SU-DHL-6 (cell line): ENCODE measurements at regions not wholly inside any gene's neighbourhood (a gene's known extent, or its start where the extent isn't known, plus 50 kb on each side); places are given as distances from the start of the nearest gene placed in this dataset.
"Not testable (repeated sequence)": the region's sequence is repeated elsewhere in the genome, so short reads cannot be mapped to it uniquely, and the experiment has no call there.

Experiments used
- H2AFZ ChIP-seq: fragments of 200-600 bp; sonication (generic); 2 replicates; pipeline ENCODE4 v1.6.1; 2014; ENCODE audit warnings: low read depth, mild to moderate bottlenecking, moderate library complexity, mixed read lengths, antibody characterized with exemption, low read length; ENCODE audit not compliant: severe bottlenecking
- H3F3A ChIP-seq: fragments of 200-600 bp; shearing (Covaris generic); 2 replicates; pipeline ENCODE4 v1.6.0; 2016; ENCODE audit warnings: antibody characterized with exemption, mild to moderate bottlenecking; ENCODE audit not compliant: insufficient read depth
- H3K27ac ChIP-seq: fragments of 200-600 bp; sonication (generic); 2 replicates; pipeline ENCODE4 v1.5.1; 2016; ENCODE audit warnings: low read depth, mild to moderate bottlenecking, low read length, moderate library complexity, mixed read lengths
- H3K27me3 ChIP-seq: fragments of 200-600 bp; sonication (generic), shearing (Covaris generic); 2 replicates; pipeline ENCODE4 v1.6.0; 2014; ENCODE audit warnings: mild to moderate bottlenecking, low read length
- H3K36me3 ChIP-seq: fragments of 200-600 bp; sonication (generic); 2 replicates; pipeline ENCODE4 v1.6.1; 2014; ENCODE audit warnings: mild to moderate bottlenecking, low read length, mixed read lengths
- H3K4me2 ChIP-seq: fragments of 300-600, 200-600 bp; shearing (Covaris generic), sonication (generic); 2 replicates; pipeline ENCODE4 v1.6.0; 2014; ENCODE audit warnings: low read length, low read depth, mild to moderate bottlenecking; ENCODE audit not compliant: poor library complexity, severe bottlenecking
- H3K4me3 ChIP-seq: fragments of 200-600 bp; sonication (generic); 2 replicates; pipeline ENCODE4 v1.5.1; 2014; ENCODE audit warnings: antibody characterized with exemption, low read length, mild to moderate bottlenecking, mixed read lengths; ENCODE audit not compliant: insufficient read depth, poor library complexity, severe bottlenecking
- H3K79me2 ChIP-seq: fragments of 200-600 bp; sonication (generic); 2 replicates; pipeline ENCODE4 v1.6.1; 2014; ENCODE audit warnings: mild to moderate bottlenecking, low read length, moderate library complexity; ENCODE audit not compliant: insufficient read depth
- H3K9ac ChIP-seq: fragments of 200-600 bp; sonication (generic); 2 replicates; pipeline ENCODE4 v1.7.0; 2014; ENCODE audit warnings: mild to moderate bottlenecking, low read length
- H3K9me2 ChIP-seq: fragments of 200-600 bp; sonication (generic); replicated peaks from 2 replicates; pipeline ENCODE4 v1.6.1; 2014; ENCODE audit warnings: low read length; ENCODE audit not compliant: insufficient read depth
- H3K9me3 ChIP-seq: fragments of 200-600 bp; sonication (generic); 2 replicates; pipeline ENCODE4 v1.6.1; 2014; ENCODE audit warnings: low read length, mixed read lengths; ENCODE audit not compliant: insufficient read depth
- H4K20me1 ChIP-seq: fragments of 200-600 bp; sonication (generic); 2 replicates; pipeline ENCODE4 v1.6.1; 2014; ENCODE audit warnings: low read depth, mild to moderate bottlenecking, antibody characterized with exemption, low read length, moderate library complexity, mixed read lengths
- CTCF ChIP-seq: fragments of 200-600 bp; sonication (generic); IDR thresholded peaks from one replicate; pipeline ENCODE4 v1.5.1; 2017; ENCODE audit warnings: antibody characterized with exemption, mild to moderate bottlenecking, low read length, moderate library complexity; ENCODE audit not compliant: insufficient read depth, poor library complexity, severe bottlenecking
- EZH2phosphoT487 ChIP-seq: fragments of 200-600 bp; sonication (generic), shearing (Covaris generic); conservative IDR thresholded peaks from 2 replicates; pipeline ENCODE4 v1.6.1; 2018; ENCODE audit warnings: mild to moderate bottlenecking, antibody characterized with exemption, low read length, moderate library complexity, mixed read lengths

- Histone ChIP-seq H3K27me3 (no peaks in the 10 kb centered on the region), H3K27ac (no peak overlapping the region)
These were observed 557.7 kb upstream of the CDH5 start for GRCh38 chr16:65808790-65809189.

GRCh38 chr16:65807858-65808257 lies 558.6 kb upstream of the CDH5 start:
- TF ChIP-seq CTCF (no peak), EZH2phosphoT487 (no peak)
- Histone ChIP-seq H3K9me2 (no peaks in the 10 kb centered on the region), H4K20me1 (no peaks in the 10 kb centered on the region), H3K9me3 (no peaks in the 10 kb centered on the region), H3K4me2 (no peak overlapping the region), H3K9ac (no peak overlapping the region), H3K36me3 (no peaks in the 10 kb centered on the region), H2AFZ (no peak overlapping the region), H3K79me2 (no peaks in the 10 kb centered on the region), H3K27ac (no peak overlapping the region), H3F3A (no peaks in the 10 kb centered on the region), H3K4me3 (no peak overlapping the region), H3K27me3 (no peaks in the 10 kb centered on the region)

More at GRCh38 chr16:65808790-65809189, 557.7 kb upstream of the CDH5 start:
- H4K20me1 ChIP-seq, result no peaks in the 10 kb centered on the region
- H3K9ac ChIP-seq, result no peak overlapping the region
- no peaks in the 10 kb centered on the region for H3K79me2 ChIP-seq
- no peaks in the 10 kb centered on the region for H3K9me3 ChIP-seq
- H3K36me3 ChIP-seq, result no peaks in the 10 kb centered on the region
- H3K4me2 ChIP-seq, result no peak overlapping the region
- TF ChIP-seq EZH2phosphoT487 (no peak), CTCF (no peak)
- no peak overlapping the region for H2AFZ ChIP-seq
- no peaks in the 10 kb centered on the region for H3F3A ChIP-seq
- no peak overlapping the region for H3K4me3 ChIP-seq
- no peaks in the 10 kb centered on the region for H3K9me2 ChIP-seq

- not testable (repeated sequence) for H3K4me3 ChIP-seq, H3F3A ChIP-seq, H3K9me2 ChIP-seq, H2AFZ ChIP-seq, H3K36me3 ChIP-seq, H3K9ac ChIP-seq, H3K79me2 ChIP-seq, H4K20me1 ChIP-seq, H3K4me2 ChIP-seq, H3K9me3 ChIP-seq, H3K27ac ChIP-seq, H3K27me3 ChIP-seq
These were observed 560.8 kb upstream of the CDH5 start for GRCh38 chr16:65805704-65806103.

GRCh38 chr16:65796481-65796880 lies 570.0 kb upstream of the CDH5 start:
- Histone ChIP-seq H2AFZ (no peak overlapping the region), H3K9me3 (no peaks in the 10 kb centered on the region), H3K27ac (no peak overlapping the region)

More at GRCh38 chr16:65796481-65796880, 570.0 kb upstream of the CDH5 start:
- Histone ChIP-seq H4K20me1 (no peaks in the 10 kb centered on the region), H3K9ac (no peak overlapping the region), H3K36me3 (no peaks in the 10 kb centered on the region), H3K27me3 (no peaks in the 10 kb centered on the region), H3K9me2 (no peaks in the 10 kb centered on the region), H3K79me2 (no peaks in the 10 kb centered on the region), H3K4me3 (no peak overlapping the region), H3F3A (no peaks in the 10 kb centered on the region), H3K4me2 (no peak overlapping the region)
- TF ChIP-seq EZH2phosphoT487 (no peak), CTCF (no peak)
